SU-DHL-6 (cell line): ENCODE measurements at regions not wholly inside any gene's neighbourhood (a gene's known extent, or its start where the extent isn't known, plus 50 kb on each side); places are given as distances from the start of the nearest gene placed in this dataset.

Experiments
- EZH2phosphoT487 ChIP-seq: fragments of 200-600 bp; sonication (generic), shearing (Covaris generic); conservative IDR thresholded peaks from 2 replicates; pipeline ENCODE4 v1.6.1; 2018; ENCODE audit warnings: mild to moderate bottlenecking, antibody characterized with exemption, low read length, moderate library complexity, mixed read lengths
- TF ChIP-seq, protein P1 (sequence below): fragments of 200-600 bp; sonication (generic); IDR thresholded peaks from one replicate; pipeline ENCODE4 v1.5.1; 2017; ENCODE audit warnings: antibody characterized with exemption, mild to moderate bottlenecking, low read length, moderate library complexity; ENCODE audit not compliant: insufficient read depth, poor library complexity, severe bottlenecking

- TF ChIP-seq, protein P1, sequence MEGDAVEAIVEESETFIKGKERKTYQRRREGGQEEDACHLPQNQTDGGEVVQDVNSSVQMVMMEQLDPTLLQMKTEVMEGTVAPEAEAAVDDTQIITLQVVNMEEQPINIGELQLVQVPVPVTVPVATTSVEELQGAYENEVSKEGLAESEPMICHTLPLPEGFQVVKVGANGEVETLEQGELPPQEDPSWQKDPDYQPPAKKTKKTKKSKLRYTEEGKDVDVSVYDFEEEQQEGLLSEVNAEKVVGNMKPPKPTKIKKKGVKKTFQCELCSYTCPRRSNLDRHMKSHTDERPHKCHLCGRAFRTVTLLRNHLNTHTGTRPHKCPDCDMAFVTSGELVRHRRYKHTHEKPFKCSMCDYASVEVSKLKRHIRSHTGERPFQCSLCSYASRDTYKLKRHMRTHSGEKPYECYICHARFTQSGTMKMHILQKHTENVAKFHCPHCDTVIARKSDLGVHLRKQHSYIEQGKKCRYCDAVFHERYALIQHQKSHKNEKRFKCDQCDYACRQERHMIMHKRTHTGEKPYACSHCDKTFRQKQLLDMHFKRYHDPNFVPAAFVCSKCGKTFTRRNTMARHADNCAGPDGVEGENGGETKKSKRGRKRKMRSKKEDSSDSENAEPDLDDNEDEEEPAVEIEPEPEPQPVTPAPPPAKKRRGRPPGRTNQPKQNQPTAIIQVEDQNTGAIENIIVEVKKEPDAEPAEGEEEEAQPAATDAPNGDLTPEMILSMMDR = no peak
- no peak for TF ChIP-seq EZH2phosphoT487
Observed at GRCh38 chr3:153287017-153287416, 125.0 kb downstream of the RAP2B start.
